A549 (cell line): ENCODE measurements at regions not wholly inside any gene's neighbourhood (a gene's known extent, or its start where the extent isn't known, plus 50 kb on each side); places are given as distances from the start of the nearest gene placed in this dataset.

Experiments used
- ATAC-seq, 2 experiments: fragments of 200-7000 bp in 1 of 2; fragments of >200 bp in 1 of 2; cut with Nextera tagmentation in 1 of 2; cut with Tn5 transposase in 1 of 2; 3 replicates each; pipeline versions ENCODE4 v1.8.0 to v1.9.1; 2018 to 2020; ENCODE audit warnings: mild to moderate bottlenecking in 1 of 2, moderate library complexity in 1 of 2
- CTCF ChIA-PET: fragments of 300-600 bp; sonication (Branson Sonifier 250); formaldehyde crosslinking; extraction: SDS; loops from one replicate; lab custom pipeline; 2021; ENCODE audit warnings: antibody characterized with exemption, inconsistent platforms; lab: Yijun Ruan, JAX
- POLR2A ChIA-PET: fragments of 350-600 bp; formaldehyde crosslinking; extraction: SDS; loops from one replicate; lab custom pipeline; 2021; ENCODE audit warnings: antibody characterized with exemption, inconsistent platforms; lab: Yijun Ruan, JAX
- DNase-seq, 2 experiments: peaks; one replicate each; pipeline versions ENCODE4 v3.0.0 to v3.0.0-alpha.2; 2011 to 2016; ENCODE audit warnings: low read depth in 1 of 2, low spot score in 1 of 2
- FAIRE-seq: peaks from 2 replicates; lab custom pipeline; 2011; peaks lifted over from hg19 to GRCh38; lab: Jason Lieb, UNC
- H3K27ac ChIP-seq, 2 experiments: fragments of >200 bp; sonication (Bioruptor Twin); formaldehyde crosslinking; 3 replicates each; pipeline ENCODE4 v1.5.1; 2016 to 2017
- H3K4me1 ChIP-seq: fragments of >200 bp; sonication (Bioruptor Twin); formaldehyde crosslinking; 3 replicates; pipeline ENCODE4 v1.6.1; 2016
- H3K4me2 ChIP-seq: fragments of >200 bp; sonication (Bioruptor Twin); formaldehyde crosslinking; 3 replicates; pipeline ENCODE4 v1.6.1; 2016
- H3K4me3 ChIP-seq: fragments of >200 bp; sonication (Bioruptor Twin); formaldehyde crosslinking; 3 replicates; pipeline ENCODE4 v1.5.1; 2016
- H3K9me3 ChIP-seq: fragments of >200 bp; sonication (Bioruptor Twin); formaldehyde crosslinking; 3 replicates; pipeline ENCODE4 v1.6.1; 2016
- ATOH8 ChIP-seq: fragments of 250-450 bp; sonication (Bioruptor Pico); IDR thresholded peaks from 2 replicates; pipeline ENCODE4 v1.5.0; 2020; ENCODE audit warnings: low read depth, mild to moderate bottlenecking, moderate library complexity
- CBX2 ChIP-seq: fragments of 200-600 bp; sonication (generic); IDR thresholded peaks from 2 replicates; pipeline ENCODE4 v1.6.1; 2016; ENCODE audit warnings: low read depth, mild to moderate bottlenecking, borderline replicate concordance
- CBX8 ChIP-seq: fragments of 200-600 bp; sonication (generic); IDR thresholded peaks from 2 replicates; pipeline ENCODE4 v1.6.1; 2016
- CHD2 ChIP-seq: fragments of 150-350 bp; IDR thresholded peaks from 2 replicates; pipeline ENCODE4 v1.6.1; 2014; ENCODE audit warnings: low read length; ENCODE audit not compliant: partially characterized antibody
- CTCF ChIP-seq: fragments of >200 bp; sonication (Bioruptor Twin); formaldehyde crosslinking; IDR thresholded peaks from 3 replicates; pipeline ENCODE4 v1.5.1; 2016
- EHF ChIP-seq: fragments of 250-450 bp; sonication (Bioruptor Pico); IDR thresholded peaks from 2 replicates; pipeline ENCODE4 v1.5.0; 2020; ENCODE audit warnings: mild to moderate bottlenecking
- ESRRA ChIP-seq: fragments of 150-350 bp; IDR thresholded peaks from 2 replicates; pipeline ENCODE4 v1.6.1; 2014; ENCODE audit warnings: mild to moderate bottlenecking, low read length, borderline replicate concordance
- HDAC2 ChIP-seq: fragments of 200-600 bp; sonication (generic); IDR thresholded peaks from 2 replicates; pipeline ENCODE4 v1.6.1; 2016
- HMGXB4 ChIP-seq: fragments of 250-450 bp; sonication (Bioruptor Pico); IDR thresholded peaks from 2 replicates; pipeline ENCODE4 v1.5.0; 2021; ENCODE audit warnings: mild to moderate bottlenecking, moderate library complexity, borderline replicate concordance
- HOXA7 ChIP-seq: fragments of 250-450 bp; sonication (Bioruptor Pico); IDR thresholded peaks from 2 replicates; pipeline ENCODE4 v1.5.0; 2020; ENCODE audit warnings: mild to moderate bottlenecking, moderate library complexity
- HOXB5 ChIP-seq: fragments of 250-450 bp; sonication (Bioruptor Pico); IDR thresholded peaks from 2 replicates; pipeline ENCODE4 v1.5.0; 2020; ENCODE audit warnings: mild to moderate bottlenecking, moderate library complexity
- JUN ChIP-seq, 2 experiments: fragments of >200 bp; sonication (Bioruptor Twin); formaldehyde crosslinking; IDR thresholded peaks; 2 replicates in 1 of 2; 3 replicates in 1 of 2; pipeline ENCODE4 v1.6.1; 2016 to 2017
- MAFK ChIP-seq: fragments of 450-650 bp; IDR thresholded peaks from 2 replicates; pipeline ENCODE4 v1.6.1; 2014; ENCODE audit not compliant: partially characterized antibody
- NFE2L2 ChIP-seq: fragments of 150-350 bp; conservative IDR thresholded peaks from 2 replicates; pipeline ENCODE4 v1.6.1; 2014; ENCODE audit warnings: low read length
- NR3C1 ChIP-seq: fragments of >200 bp; sonication (Bioruptor Twin); formaldehyde crosslinking; IDR thresholded peaks from 3 replicates; pipeline ENCODE4 v1.6.1; 2017
- POLR2A ChIP-seq: IDR thresholded peaks from 2 replicates; pipeline ENCODE4 v1.6.1; 2012; ENCODE audit warnings: mild to moderate bottlenecking, low read length
- RFX5 ChIP-seq: fragments of 450-650 bp; IDR thresholded peaks from 2 replicates; pipeline ENCODE4 v1.7.1; 2014; ENCODE audit warnings: antibody characterized with exemption, mild to moderate bottlenecking, moderate library complexity
- SMC3 ChIP-seq: fragments of >200 bp; sonication (Bioruptor Twin); formaldehyde crosslinking; IDR thresholded peaks from 3 replicates; pipeline ENCODE4 v1.6.1; 2018; ENCODE audit warnings: inconsistent platforms
- SREBF2 ChIP-seq: fragments of 450-650 bp; IDR thresholded peaks from 2 replicates; pipeline ENCODE4 v1.6.1; 2014; ENCODE audit warnings: mild to moderate bottlenecking, moderate library complexity
- TFCP2L1 ChIP-seq: fragments of 250-450 bp; sonication (Bioruptor Pico); IDR thresholded peaks from 2 replicates; pipeline ENCODE4 v1.5.0; 2021; ENCODE audit warnings: mild to moderate bottlenecking
- WGBS: methylation state at CpG from one replicate; pipeline ENCODE4 v1.1.6; 2017; ENCODE audit errors: missing lambda C conversion rate; 5-methylcytosine and 5-hydroxymethylcytosine counted together
- TF ChIP-seq, protein P1 (sequence below): IDR thresholded peaks from 2 replicates; pipeline ENCODE4 v1.6.1; 2012
- TF ChIP-seq, protein P2 (sequence below): fragments of 200-600 bp; sonication (generic); IDR thresholded peaks from 2 replicates; pipeline ENCODE4 v1.6.1; 2016; ENCODE audit warnings: antibody characterized with exemption, mild to moderate bottlenecking, moderate library complexity

GRCh38 chr4:115366390-115366789, 253.0 kb upstream of the NDST4 start:
- Histone ChIP-seq H3K9me3 (no peaks in the 10 kb centered on the region), H3K4me3 (no peak overlapping the region), H3K4me2 (no peak overlapping the region), H3K4me1 (no peaks in the 10 kb centered on the region), H3K27ac (no peak overlapping the region)
- ATAC-seq = no peak
- 0% methylated on average over 1 of the region's 4 CpGs for WGBS
- TF ChIP-seq NFE2L2 (no peak), HMGXB4 (CRISPR knock-in tag) (no peak), SMC3 (no peak)
- CTCF ChIA-PET = no interaction called here
- no peak for FAIRE-seq
- POLR2A ChIA-PET = no interaction called here
- DNase-seq = no peak

GRCh38 chr4:115365185-115365584, 251.8 kb upstream of the NDST4 start:
- DNase-seq (no peak), FAIRE-seq (no peak), ATAC-seq (no peak)
- ChIA-PET POLR2A (no interaction called here), CTCF (no interaction called here)
- no peaks in the 10 kb centered on the region for H3K4me1 ChIP-seq
- WGBS = 36% methylated on average over 3 of the region's 3 CpGs
- H3K9me3 ChIP-seq = no peaks in the 10 kb centered on the region
- TF ChIP-seq, protein P1, sequence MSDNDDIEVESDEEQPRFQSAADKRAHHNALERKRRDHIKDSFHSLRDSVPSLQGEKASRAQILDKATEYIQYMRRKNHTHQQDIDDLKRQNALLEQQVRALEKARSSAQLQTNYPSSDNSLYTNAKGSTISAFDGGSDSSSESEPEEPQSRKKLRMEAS = no peak
- TF ChIP-seq HDAC2 (no peak), HOXA7 (CRISPR knock-in tag) (no peak), ESRRA (no peak), HMGXB4 (CRISPR knock-in tag) (no peak), TFCP2L1 (CRISPR knock-in tag) (no peak), HOXB5 (CRISPR knock-in tag) (no peak), MAFK (no peak), CTCF (no peak), POLR2A (no peak), EHF (no peak), CBX8 (no peak), CHD2 (no peak), RFX5 (no peak), ATOH8 (CRISPR knock-in tag) (no peak), CBX2 (no peak), NR3C1 (no peak), SREBF2 (no peak), JUN (IDR thresholded peaks at IDR 0.05) (no peak)
- TF ChIP-seq, protein P2, sequence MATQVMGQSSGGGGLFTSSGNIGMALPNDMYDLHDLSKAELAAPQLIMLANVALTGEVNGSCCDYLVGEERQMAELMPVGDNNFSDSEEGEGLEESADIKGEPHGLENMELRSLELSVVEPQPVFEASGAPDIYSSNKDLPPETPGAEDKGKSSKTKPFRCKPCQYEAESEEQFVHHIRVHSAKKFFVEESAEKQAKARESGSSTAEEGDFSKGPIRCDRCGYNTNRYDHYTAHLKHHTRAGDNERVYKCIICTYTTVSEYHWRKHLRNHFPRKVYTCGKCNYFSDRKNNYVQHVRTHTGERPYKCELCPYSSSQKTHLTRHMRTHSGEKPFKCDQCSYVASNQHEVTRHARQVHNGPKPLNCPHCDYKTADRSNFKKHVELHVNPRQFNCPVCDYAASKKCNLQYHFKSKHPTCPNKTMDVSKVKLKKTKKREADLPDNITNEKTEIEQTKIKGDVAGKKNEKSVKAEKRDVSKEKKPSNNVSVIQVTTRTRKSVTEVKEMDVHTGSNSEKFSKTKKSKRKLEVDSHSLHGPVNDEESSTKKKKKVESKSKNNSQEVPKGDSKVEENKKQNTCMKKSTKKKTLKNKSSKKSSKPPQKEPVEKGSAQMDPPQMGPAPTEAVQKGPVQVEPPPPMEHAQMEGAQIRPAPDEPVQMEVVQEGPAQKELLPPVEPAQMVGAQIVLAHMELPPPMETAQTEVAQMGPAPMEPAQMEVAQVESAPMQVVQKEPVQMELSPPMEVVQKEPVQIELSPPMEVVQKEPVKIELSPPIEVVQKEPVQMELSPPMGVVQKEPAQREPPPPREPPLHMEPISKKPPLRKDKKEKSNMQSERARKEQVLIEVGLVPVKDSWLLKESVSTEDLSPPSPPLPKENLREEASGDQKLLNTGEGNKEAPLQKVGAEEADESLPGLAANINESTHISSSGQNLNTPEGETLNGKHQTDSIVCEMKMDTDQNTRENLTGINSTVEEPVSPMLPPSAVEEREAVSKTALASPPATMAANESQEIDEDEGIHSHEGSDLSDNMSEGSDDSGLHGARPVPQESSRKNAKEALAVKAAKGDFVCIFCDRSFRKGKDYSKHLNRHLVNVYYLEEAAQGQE = no peak
- no peak overlapping the region for H3K27ac ChIP-seq
- H3K4me2 ChIP-seq = no peak overlapping the region
- H3K4me3 ChIP-seq = no peak overlapping the region
